ENCODE measurements at regions not wholly inside any gene's neighbourhood (a gene's known extent, or its start where the extent isn't known, plus 50 kb on each side); places are given as distances from the start of the nearest gene placed in this dataset.

GRCh38 chr3:18562364-18563154 lies 137.4 kb upstream of the SATB1 start:
- ATAC-seq (ENCODE audit: low read depth) (no peak), DNase-seq (no peak)
- Histone ChIP-seq H3K4me2 (ENCODE audit: low read depth, low read length) (no peak overlapping the region), H3K27me3 (ENCODE audit: control insufficient read depth, insufficient read depth, low read length) (no peaks in the 10 kb centered on the region), H4K5ac (ENCODE audit: low read depth, low read length) (no peak overlapping the region), H3K36me3 (ENCODE audit: control insufficient read depth, insufficient read depth, low read length) (no peaks in the 10 kb centered on the region), H3K56ac (ENCODE audit: extremely low read depth, insufficient read depth, low read length) (no peak overlapping the region), H3K79me1 (ENCODE audit: low read depth in 1 of 2, low read length in 2 of 2) (no peaks in the 10 kb centered on the region), H3K9ac (ENCODE audit: low read depth, low read length) (no peak overlapping the region), H3K4me3 (ENCODE audit: insufficient read depth, low read depth, low read length) (no peak overlapping the region), H2AK9ac (replicated peaks; ENCODE audit: low read depth, low read length, poor library complexity) (no peak overlapping the region), H3K27ac (ENCODE audit: insufficient read depth, low read length) (no peak overlapping the region), H3K23ac (ENCODE audit: low read depth, low read length) (no peak overlapping the region), H3K9me3 (ENCODE audit: control insufficient read depth, insufficient read depth, low read length) (peaks cover 4% of the 10 kb centered on the region; the same call in 1 of the 2 replicates), H4K20me1 (ENCODE audit: insufficient read depth, low read length) (no peaks in the 10 kb centered on the region), H2BK5ac (ENCODE audit: low read depth, low read length, poor library complexity, severe bottlenecking) (no peak overlapping the region), H3K9me1 (ENCODE audit: insufficient read depth, low read length) (no peaks in the 10 kb centered on the region), H2BK120ac (ENCODE audit: low read depth, low read length) (no peak overlapping the region), H3K14ac (replicated peaks; ENCODE audit: low read depth, low read length) (no peak overlapping the region), H3K18ac (ENCODE audit: low read depth, low read length) (no peak overlapping the region), H2AK5ac (ENCODE audit: low read depth, low read length) (no peak overlapping the region), H4K91ac (ENCODE audit: insufficient read depth, low read depth, low read length) (no peak overlapping the region), H2BK20ac (ENCODE audit: low read depth, low read length) (no peak overlapping the region), H3K4me1 (ENCODE audit: control insufficient read depth, insufficient read depth, low read length) (no peaks in the 10 kb centered on the region), H2AFZ (replicated peaks; ENCODE audit: low read length, poor library complexity) (no peak overlapping the region), H3K4ac (ENCODE audit: low read depth, low read length) (no peak overlapping the region), H2BK15ac (ENCODE audit: low read depth, low read length) (no peak overlapping the region), H4K8ac (ENCODE audit: low read depth in 2 of 2, low read length in 2 of 2) (no peak overlapping the region)
- intact Hi-C loops (cut with micrococcal nuclease) (no loop called here), in situ Hi-C loops (cut with MboI; ENCODE audit: low sequenced_read_pairs) (no loop called here), dilution Hi-C loops (cut with HindIII; ENCODE audit: low sequenced_read_pairs, unreplicated experiment) (no loop called here)
- WGBS, 2 experiments (ENCODE audit: extremely low coverage in 2 of 2, insufficient read length in 1 of 2) = no CpG with 5 or more reads among the region's 1 CpG
- BruUV-seq (replicated peaks) = no TSS peak
- POLR2A ChIA-PET (ENCODE audit: unreplicated experiment) = no interaction called here
- TF ChIP-seq RAD21 (IDR thresholded peaks at IDR 0.05; ENCODE audit: low read length) (no peak), MAFK (IDR thresholded peaks at IDR 0.05; ENCODE audit: low read depth, low read length) (no peak), RCOR1 (IDR thresholded peaks at IDR 0.05; ENCODE audit: insufficient replicate concordance, low read length) (no peak), FOS (IDR thresholded peaks at IDR 0.05; ENCODE audit: low read depth, low read length) (no peak), CEBPB (IDR thresholded peaks at IDR 0.05; ENCODE audit: low read depth, low read length) (no peak), RFX5 (IDR thresholded peaks at IDR 0.05; ENCODE audit: low read depth, low read length) (no peak), ELK1 (IDR thresholded peaks at IDR 0.05; ENCODE audit: borderline replicate concordance, low read depth, low read length) (no peak), MAZ (IDR thresholded peaks at IDR 0.05; ENCODE audit: borderline replicate concordance, low read depth, low read length) (no peak), BHLHE40 (IDR thresholded peaks at IDR 0.05; ENCODE audit: low read depth, low read length) (no peak), CHD1 (IDR thresholded peaks at IDR 0.05; ENCODE audit: low read depth, low read length) (no peak), SMC3 (IDR thresholded peaks at IDR 0.05; ENCODE audit: low read depth, low read length) (no peak)
- CTCF ChIA-PET = no interaction called here
